Karpas-422 (cell line): ENCODE measurements at regions not wholly inside any gene's neighbourhood (a gene's known extent, or its start where the extent isn't known, plus 50 kb on each side); places are given as distances from the start of the nearest gene placed in this dataset.

ENCODE experiments used
- DNase-seq: peaks from one replicate; pipeline ENCODE4 v3.0.0-alpha.2; 2015
- H2AFZ ChIP-seq: fragments of 200-600 bp; sonication (generic); 2 replicates; pipeline ENCODE4 v1.6.1; 2014; ENCODE audit warnings: antibody characterized with exemption, low read length, mixed read lengths
- H3K27ac ChIP-seq: fragments of 200-600 bp; sonication (generic); 2 replicates; pipeline ENCODE4 v1.5.1; 2014; ENCODE audit warnings: mild to moderate bottlenecking, low read length, moderate library complexity
- H3K27me3 ChIP-seq: fragments of 200-600 bp; sonication (generic); 2 replicates; pipeline ENCODE4 v1.6.1; 2014; ENCODE audit warnings: low read length, mixed read lengths
- H3K36me3 ChIP-seq: fragments of 200-600 bp; sonication (generic); 2 replicates; pipeline ENCODE4 v1.6.1; 2014; ENCODE audit warnings: low read length, mixed read lengths; ENCODE audit not compliant: insufficient read depth
- H3K4me1 ChIP-seq: fragments of 200-600 bp; sonication (generic); 2 replicates; pipeline ENCODE4 v1.6.1; 2014; ENCODE audit warnings: mild to moderate bottlenecking, low read length, mixed read lengths
- H3K4me2 ChIP-seq: fragments of 200-600 bp; sonication (generic); 2 replicates; pipeline ENCODE4 v1.6.1; 2014; ENCODE audit warnings: low read length, low read depth, mild to moderate bottlenecking; ENCODE audit not compliant: poor library complexity, severe bottlenecking
- H3K4me3 ChIP-seq: fragments of 200-600 bp; sonication (generic); 2 replicates; pipeline ENCODE4 v1.5.1; 2014; ENCODE audit warnings: mild to moderate bottlenecking, antibody characterized with exemption, low read length, mixed read lengths
- H3K79me2 ChIP-seq: fragments of 200-600 bp; sonication (generic); 2 replicates; pipeline ENCODE4 v1.6.1; 2014; ENCODE audit warnings: mild to moderate bottlenecking, low read length, mixed read lengths
- H3K9ac ChIP-seq: fragments of 200-600 bp; sonication (generic); 2 replicates; pipeline ENCODE4 v1.6.0; 2014; ENCODE audit warnings: low read length
- H3K9me2 ChIP-seq: fragments of 200-600 bp; sonication (generic), shearing (Covaris generic); replicated peaks from 2 replicates; pipeline ENCODE4 v1.6.0; 2014; ENCODE audit warnings: mild to moderate bottlenecking, low read length, moderate library complexity; ENCODE audit not compliant: insufficient read depth
- H3K9me3 ChIP-seq: fragments of 300-700, 200-600 bp; sonication (generic); 2 replicates; pipeline ENCODE4 v1.6.1; 2014; ENCODE audit warnings: low read length, mixed read lengths
- H4K20me1 ChIP-seq: fragments of 200-600 bp; sonication (generic); 2 replicates; pipeline ENCODE4 v1.6.1; 2014; ENCODE audit warnings: mild to moderate bottlenecking, antibody characterized with exemption, low read length, low read depth; ENCODE audit not compliant: insufficient read depth

GRCh38 chr2:144718376-144718775 lies 198.5 kb upstream of the ZEB2 start:
- no peak overlapping the region for H3K9ac ChIP-seq
- no peak for DNase-seq
- H3K79me2 ChIP-seq: no peaks in the 10 kb centered on the region
- H3K27ac ChIP-seq: no peak overlapping the region
- no peak overlapping the region for H3K4me3 ChIP-seq
- peaks cover 13% of the 10 kb centered on the region for H3K4me1 ChIP-seq
- H3K36me3 ChIP-seq: no peaks in the 10 kb centered on the region
- no peak overlapping the region for H2AFZ ChIP-seq
- H3K9me2 ChIP-seq: no peaks in the 10 kb centered on the region
- no peaks in the 10 kb centered on the region for H3K27me3 ChIP-seq
- no peaks in the 10 kb centered on the region for H4K20me1 ChIP-seq
- H3K9me3 ChIP-seq: no peaks in the 10 kb centered on the region; the same call in 1 of the 2 replicates
- no peak overlapping the region for H3K4me2 ChIP-seq

DNA sequence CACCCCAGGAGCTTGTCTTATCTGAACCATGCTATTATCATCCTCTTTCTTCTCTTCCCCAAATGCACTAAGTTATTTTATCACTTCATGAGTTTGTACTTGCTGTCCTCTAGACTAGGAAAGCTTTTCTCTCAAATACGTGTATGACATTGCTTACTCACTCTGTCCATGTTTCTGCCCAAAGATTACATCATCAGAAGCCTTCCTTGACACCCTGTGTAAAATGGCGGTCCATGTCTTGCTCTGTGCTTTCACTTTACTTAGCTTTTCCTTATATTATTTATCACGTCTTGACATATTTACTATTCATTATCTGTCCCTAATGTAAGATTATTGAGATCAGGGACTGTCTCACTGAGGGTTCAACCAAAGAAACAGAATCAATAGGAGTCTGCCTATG lies 196.1 kb upstream of the ZEB2 start:
- no peaks in the 10 kb centered on the region; the same call in 1 of the 2 replicates for H3K9me3 ChIP-seq
- H3K79me2 ChIP-seq: no peaks in the 10 kb centered on the region
- no peak overlapping the region for H3K4me2 ChIP-seq
- H3K27me3 ChIP-seq: no peaks in the 10 kb centered on the region
- no peak for DNase-seq
- H3K27ac ChIP-seq: no peak overlapping the region; the same call in 1 of the 2 replicates
- no peaks in the 10 kb centered on the region for H3K36me3 ChIP-seq
- H2AFZ ChIP-seq: peak overlapping the region; percentile 70; the same call in 1 of the 2 replicates
- H3K9ac ChIP-seq: no peak overlapping the region
- H3K9me2 ChIP-seq: no peaks in the 10 kb centered on the region
- peaks cover 37% of the 10 kb centered on the region for H3K4me1 ChIP-seq
- H4K20me1 ChIP-seq: no peaks in the 10 kb centered on the region
- no peak overlapping the region for H3K4me3 ChIP-seq

DNA sequence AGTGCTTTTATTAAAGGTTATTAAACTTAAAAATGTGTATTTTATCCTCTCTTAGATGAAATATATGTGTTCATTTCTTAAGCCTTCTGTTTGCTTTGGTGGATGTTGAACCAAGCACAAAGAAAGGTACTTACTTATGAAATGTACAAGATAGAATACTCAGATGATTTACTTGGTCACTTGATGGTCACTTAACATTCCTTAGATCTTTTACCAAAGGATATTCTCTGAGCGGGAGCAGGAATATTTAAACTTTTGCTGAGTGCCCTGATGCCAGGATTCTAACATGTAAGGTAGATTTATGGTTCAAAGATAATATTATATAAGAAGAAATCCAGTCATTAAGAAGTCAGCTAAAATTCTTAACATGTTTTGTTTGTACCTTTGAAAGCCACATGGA lies 193.5 kb upstream of the ZEB2 start:
- Histone ChIP-seq H3K27ac (peak overlapping the region; percentile 76), H3K9me3 (no peaks in the 10 kb centered on the region; the same call in 1 of the 2 replicates), H3K79me2 (no peaks in the 10 kb centered on the region), H2AFZ (peak overlapping the region; percentile 67; the same call in 1 of the 2 replicates), H3K4me1 (peaks cover 63% of the 10 kb centered on the region), H3K9ac (no peak overlapping the region), H4K20me1 (no peaks in the 10 kb centered on the region), H3K36me3 (no peaks in the 10 kb centered on the region), H3K27me3 (no peaks in the 10 kb centered on the region), H3K4me2 (peak overlapping the region; percentile 18), H3K9me2 (no peaks in the 10 kb centered on the region), H3K4me3 (no peak overlapping the region)
- no peak for DNase-seq

GRCh38 chr2:144712550-144712940 lies 192.6 kb upstream of the ZEB2 start:
- H3K4me2 ChIP-seq: no peak overlapping the region
- no peaks in the 10 kb centered on the region for H3K79me2 ChIP-seq
- no peaks in the 10 kb centered on the region for H3K9me3 ChIP-seq
- no peaks in the 10 kb centered on the region for H3K27me3 ChIP-seq
- H2AFZ ChIP-seq: peak overlapping the region; percentile 67; the same call in 1 of the 2 replicates
- no peaks in the 10 kb centered on the region for H3K9me2 ChIP-seq
- DNase-seq: no peak
- no peaks in the 10 kb centered on the region for H4K20me1 ChIP-seq
- H3K27ac ChIP-seq: peak overlapping the region; percentile 76
- H3K36me3 ChIP-seq: no peaks in the 10 kb centered on the region
- peaks cover 71% of the 10 kb centered on the region for H3K4me1 ChIP-seq
- no peak overlapping the region for H3K4me3 ChIP-seq
- H3K9ac ChIP-seq: no peak overlapping the region

DNA sequence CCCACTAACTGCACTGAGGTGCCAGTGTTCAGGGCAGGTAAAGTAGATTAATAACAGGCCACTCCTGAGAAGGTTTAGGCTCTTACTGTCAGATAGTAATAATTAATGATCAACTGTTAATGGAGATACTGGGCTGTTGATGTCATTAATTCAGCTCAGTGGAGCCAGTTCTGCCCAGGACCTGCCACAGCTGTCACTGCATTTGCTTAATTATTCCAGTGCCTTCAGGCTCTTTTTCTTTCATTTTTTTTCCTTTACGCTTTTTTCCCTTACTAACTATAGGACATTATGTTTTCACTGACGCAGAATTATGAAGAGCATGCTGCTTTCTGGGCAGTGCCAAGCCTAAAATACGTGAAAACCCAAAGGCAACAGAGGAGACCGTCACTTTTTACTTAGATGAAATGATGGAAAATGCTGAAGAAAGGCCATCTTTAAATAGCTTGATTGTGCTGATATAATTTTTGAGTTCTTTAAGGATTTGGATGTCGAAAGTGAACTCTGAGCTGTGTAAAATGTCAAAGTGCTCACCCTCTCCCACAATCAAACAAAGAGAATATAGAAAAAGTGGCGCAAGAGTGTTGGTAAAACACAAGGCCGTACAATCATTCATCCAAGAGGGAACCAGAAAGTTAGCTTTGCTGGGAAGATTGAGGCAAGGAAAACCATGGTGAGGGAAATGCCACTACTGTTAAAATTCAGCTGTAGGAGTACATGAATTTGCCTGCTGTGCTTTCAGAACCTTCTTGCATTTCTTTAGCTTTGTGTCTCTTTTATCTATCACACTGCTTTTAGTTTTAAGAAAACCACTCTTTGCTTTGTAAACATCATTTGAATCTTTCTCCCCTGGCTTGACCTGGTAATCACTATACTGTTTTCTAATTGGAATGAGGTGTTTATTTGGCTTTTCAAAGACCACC lies 192.0 kb upstream of the ZEB2 start:
- Histone ChIP-seq H4K20me1 (no peaks in the 10 kb centered on the region), H3K27ac (peak overlapping the region; percentile 76), H3K36me3 (no peaks in the 10 kb centered on the region), H2AFZ (peak overlapping the region; percentile 67; the same call in 1 of the 2 replicates), H3K27me3 (no peaks in the 10 kb centered on the region), H3K79me2 (no peaks in the 10 kb centered on the region), H3K4me1 (peaks cover 74% of the 10 kb centered on the region), H3K9ac (no peak overlapping the region), H3K4me3 (no peak overlapping the region), H3K9me3 (no peaks in the 10 kb centered on the region), H3K9me2 (no peaks in the 10 kb centered on the region), H3K4me2 (no peak overlapping the region)
- DNase-seq: no peak

- Histone ChIP-seq H4K20me1 (no peaks in the 10 kb centered on the region), H2AFZ (peak overlapping the region; percentile 57), H3K79me2 (no peaks in the 10 kb centered on the region), H3K4me1 (peaks cover 81% of the 10 kb centered on the region), H3K27me3 (no peaks in the 10 kb centered on the region), H3K4me2 (peak overlapping the region; percentile 32), H3K36me3 (no peaks in the 10 kb centered on the region), H3K27ac (peak overlapping the region; percentile 76), H3K9me3 (no peaks in the 10 kb centered on the region), H3K9ac (no peak overlapping the region), H3K9me2 (no peaks in the 10 kb centered on the region), H3K4me3 (no peak overlapping the region)
- no peak for DNase-seq
Measured at GRCh38 chr2:144711084-144711483, 191.2 kb upstream of the ZEB2 start.

- Histone ChIP-seq H3K4me3 (no peak overlapping the region), H3K27ac (peak overlapping the region; percentile 76), H3K9ac (0 out of 2 replicates have a peak overlapping the region, but pooled peaks have one; percentile 7), H4K20me1 (no peaks in the 10 kb centered on the region), H3K4me1 (peaks cover 95% of the 10 kb centered on the region), H3K4me2 (peak overlapping the region; percentile 19), H2AFZ (peak overlapping the region; percentile 63), H3K79me2 (no peaks in the 10 kb centered on the region), H3K9me2 (no peaks in the 10 kb centered on the region), H3K27me3 (no peaks in the 10 kb centered on the region), H3K36me3 (no peaks in the 10 kb centered on the region), H3K9me3 (no peaks in the 10 kb centered on the region)
- no peak for DNase-seq
Measured at GRCh38 chr2:144708626-144709025, 188.7 kb upstream of the ZEB2 start.

- H2AFZ ChIP-seq: peak overlapping the region; percentile 63; the same call in 1 of the 2 replicates
- DNase-seq: no peak
- H3K27ac ChIP-seq: peak overlapping the region; percentile 76
- H3K79me2 ChIP-seq: no peaks in the 10 kb centered on the region
- H3K9me2 ChIP-seq: no peaks in the 10 kb centered on the region
- H3K27me3 ChIP-seq: no peaks in the 10 kb centered on the region
- no peaks in the 10 kb centered on the region for H3K36me3 ChIP-seq
- H3K9ac ChIP-seq: no peak overlapping the region
- H3K4me2 ChIP-seq: peak overlapping the region; percentile 19
- no peaks in the 10 kb centered on the region for H4K20me1 ChIP-seq
- H3K9me3 ChIP-seq: no peaks in the 10 kb centered on the region
- H3K4me3 ChIP-seq: no peak overlapping the region
- peaks cover 95% of the 10 kb centered on the region for H3K4me1 ChIP-seq
Measured at GRCh38 chr2:144707736-144708326, 187.9 kb upstream of the ZEB2 start.
